ENCODE measurements at regions not wholly inside any gene's neighbourhood (a gene's known extent, or its start where the extent isn't known, plus 50 kb on each side); places are given as distances from the start of the nearest gene placed in this dataset.
"Not testable (repeated sequence)": the region's sequence is repeated elsewhere in the genome, so short reads cannot be mapped to it uniquely, and the experiment has no call there.

DNA sequence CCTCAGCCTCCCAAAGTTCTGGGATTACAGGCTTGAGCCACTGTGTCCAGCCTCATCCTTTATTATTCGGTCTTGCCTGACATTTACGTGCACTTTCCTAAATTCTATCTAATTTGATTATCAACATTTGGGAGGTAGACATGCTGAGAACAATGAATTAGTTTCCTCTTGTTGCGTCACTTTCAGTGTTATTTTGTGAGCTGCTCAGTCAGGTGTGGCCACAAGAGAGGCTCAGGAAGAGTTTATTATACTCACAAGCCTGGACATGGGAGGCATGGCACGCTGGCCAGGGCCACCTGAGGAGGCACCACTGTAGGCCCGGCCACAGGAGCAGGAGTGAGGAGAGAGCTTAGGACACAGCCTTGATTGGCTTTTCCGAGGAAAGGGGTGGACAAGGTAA, 59.7 kb upstream of the RBFOX2 start:
- DNase-seq, result no peak

- DNase-seq, result no peak
Observed at GRCh38 chr22:36087784-36088183, 59.2 kb upstream of the RBFOX2 start.

DNA sequence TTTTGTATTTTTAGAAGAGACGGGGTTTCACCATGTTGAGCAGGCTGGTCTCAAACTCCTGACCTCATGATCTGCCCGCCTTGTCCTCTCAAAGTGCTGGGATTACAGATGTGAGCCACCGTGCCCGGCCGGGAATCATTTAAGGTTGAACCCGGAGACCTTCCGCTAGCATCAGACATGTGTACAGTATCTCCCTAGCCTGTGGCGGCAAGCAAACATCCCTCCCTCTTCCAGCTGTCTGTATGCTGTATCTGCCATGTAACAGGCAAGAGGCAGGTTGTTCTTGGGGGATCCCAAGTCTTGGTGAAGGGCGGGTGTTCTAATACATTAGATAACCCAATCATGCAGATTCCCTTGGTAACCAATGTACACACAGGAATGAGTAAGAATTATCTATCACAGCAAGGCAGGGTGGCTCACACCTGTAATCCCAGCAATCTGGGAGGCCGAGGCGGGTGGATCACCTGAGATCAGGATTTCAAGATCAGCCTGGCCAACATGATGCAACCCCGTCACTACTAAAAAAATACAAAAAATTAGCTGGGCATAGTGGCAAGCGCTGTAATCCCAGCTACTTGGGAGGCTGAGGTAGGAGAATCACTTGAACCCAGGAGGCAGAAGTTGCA, 58.1 kb upstream of the RBFOX2 start:
- DNase-seq, result no peak

- no peak for DNase-seq
Observed at GRCh38 chr22:36086170-36086490, 57.5 kb upstream of the RBFOX2 start.

- DNase-seq, result no peak
Observed at GRCh38 chr22:36085476-36086169, 57.0 kb upstream of the RBFOX2 start.

DNA sequence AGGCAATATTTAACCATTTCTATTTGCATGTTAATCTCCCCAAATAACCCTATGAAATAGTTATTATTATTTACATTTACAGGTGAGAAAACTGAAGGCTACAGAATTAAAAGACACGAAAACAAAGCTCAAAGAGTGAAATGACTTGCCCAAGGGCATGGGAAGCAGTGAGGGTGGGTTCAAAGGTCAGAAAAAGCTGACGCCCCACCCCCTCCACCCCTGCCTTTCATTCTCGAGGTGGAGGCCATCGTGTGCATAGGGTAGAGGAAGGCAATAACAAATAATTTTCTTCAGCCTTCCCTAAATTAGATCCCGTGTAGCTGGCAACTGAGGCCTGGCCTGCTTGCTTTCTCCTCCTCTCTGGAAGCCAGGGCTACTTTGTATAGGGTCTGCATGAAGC, 56.1 kb upstream of the RBFOX2 start:
- no peak for DNase-seq

DNA sequence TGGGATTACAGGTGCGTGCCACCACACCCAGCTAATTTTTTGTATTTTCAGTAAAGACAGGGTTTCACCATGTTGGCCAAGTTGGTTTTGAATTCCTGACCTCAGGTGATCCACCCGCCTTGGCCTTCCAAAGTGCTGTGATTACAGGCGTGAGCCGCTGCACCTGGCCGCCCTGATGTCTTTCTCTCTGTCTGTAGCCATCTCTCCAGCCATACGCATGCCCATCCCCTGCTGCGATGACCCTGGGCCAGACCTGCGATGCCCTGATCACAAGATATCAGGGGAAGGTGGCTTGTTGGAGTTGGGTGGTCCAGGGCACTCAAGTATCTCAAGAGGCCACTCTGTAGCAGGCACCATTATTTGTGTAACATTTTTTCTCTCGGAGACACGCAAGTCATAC, 54.4 kb upstream of the RBFOX2 start:
- no peak for DNase-seq

GRCh38 chr22:36081023-36081431, 52.4 kb upstream of the RBFOX2 start:
- no peak for DNase-seq

- not testable (repeated sequence) for DNase-seq
Observed at GRCh38 chr22:36080281-36080680, 51.7 kb upstream of the RBFOX2 start.

DNA sequence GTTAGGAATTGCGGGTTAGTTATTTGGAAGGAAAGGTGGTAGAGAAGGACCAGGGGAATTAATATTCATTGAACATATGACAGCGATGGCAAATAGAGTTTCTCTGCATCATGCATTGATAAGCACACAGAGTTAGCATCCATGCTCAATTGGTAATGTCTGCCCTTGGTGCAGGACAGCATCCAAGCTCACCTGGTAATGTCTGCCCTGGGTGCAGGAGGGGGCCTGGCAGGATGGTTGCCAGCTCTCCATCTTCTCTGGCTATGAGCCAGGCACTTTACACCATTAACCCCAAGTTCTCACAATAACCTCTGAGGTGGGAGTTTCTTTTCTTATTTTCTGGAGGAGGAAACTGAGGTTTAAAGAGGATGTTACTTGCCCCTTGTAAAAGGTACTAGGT, 50.4 kb upstream of the RBFOX2 start:
- peak; percentile 26 for DNase-seq
